K562 (cell line): ENCODE measurements at regions not wholly inside any gene's neighbourhood (a gene's known extent, or its start where the extent isn't known, plus 50 kb on each side); places are given as distances from the start of the nearest gene placed in this dataset.

Experiments
- AFF1 ChIP-seq, 2 experiments: fragments of 450-650 bp; IDR thresholded peaks; 2 replicates each; pipeline ENCODE4 v1.6.1; 2018; ENCODE audit warnings: mild to moderate bottlenecking in 2 of 2, low read depth in 1 of 2; ENCODE audit not compliant: partially characterized antibody in 2 of 2
- CBX2 ChIP-seq: fragments of 200-600 bp; sonication (generic); IDR thresholded peaks from one replicate; pipeline ENCODE4 v1.6.1; 2012; ENCODE audit warnings: mild to moderate bottlenecking, low read length, inconsistent platforms; ENCODE audit not compliant: insufficient read depth, poor library complexity, severe bottlenecking
- CBX5 ChIP-seq: IDR thresholded peaks from 2 replicates; pipeline ENCODE4 v1.6.1; 2014; ENCODE audit warnings: low read depth, borderline replicate concordance
- CSDE1 ChIP-seq, 2 experiments: fragments of 450-650 bp; IDR thresholded peaks; 2 replicates each; pipeline ENCODE4 v1.6.1; 2016; ENCODE audit warnings: mild to moderate bottlenecking in 1 of 2
- FOS ChIP-seq: IDR thresholded peaks from 3 replicates; pipeline ENCODE4 v1.6.1; 2011; ENCODE audit not compliant: insufficient read length; ENCODE audit errors: extremely low read depth
- NFYB ChIP-seq: IDR thresholded peaks from 2 replicates; pipeline ENCODE4 v1.6.1; 2011; ENCODE audit warnings: mild to moderate bottlenecking, moderate library complexity; ENCODE audit not compliant: insufficient read length; ENCODE audit errors: extremely low read depth
- PKNOX1 ChIP-seq: fragments of 450-650 bp; IDR thresholded peaks from 2 replicates; pipeline ENCODE4 v1.6.1; 2016
- ZBTB33 ChIP-seq: sonication (generic); formaldehyde crosslinking; IDR thresholded peaks from 2 replicates; pipeline ENCODE4 v1.8.1; 2023; ENCODE audit warnings: mild to moderate bottlenecking, missing genetic modification reagents
- ZNF175 ChIP-seq: fragments of 200-800 bp; sonication (Bioruptor generic); IDR thresholded peaks from 2 replicates; pipeline ENCODE4 v1.6.1; 2016; ENCODE audit warnings: low read depth, mild to moderate bottlenecking, missing genetic modification characterization, missing compliant biosample characterization
- ZNF184 ChIP-seq: sonication (generic); formaldehyde crosslinking; IDR thresholded peaks from 2 replicates; pipeline ENCODE4 v1.5.0; 2020; ENCODE audit warnings: missing genetic modification reagents
- ZNF253 ChIP-seq: fragments of 250-450 bp; sonication (Bioruptor Pico); conservative IDR thresholded peaks from 2 replicates; pipeline ENCODE4 v1.6.1; 2021; ENCODE audit warnings: mild to moderate bottlenecking
- ZNF445 ChIP-seq: fragments of 250-450 bp; sonication (Bioruptor Pico); IDR thresholded peaks from 2 replicates; pipeline ENCODE4 v1.4.0; 2020; ENCODE audit warnings: low read depth, mild to moderate bottlenecking, moderate library complexity
- TF ChIP-seq, protein P1 (sequence below), 3 experiments: fragments of 200-800 bp in 1 of 3; sonication (Bioruptor generic) in 1 of 3; sonication (generic) in 1 of 3; formaldehyde crosslinking in 1 of 3; IDR thresholded peaks; 2 replicates each; pipeline versions ENCODE4 v1.6.1 to v1.8.0; 2016 to 2022; ENCODE audit warnings: mild to moderate bottlenecking in 2 of 3, missing compliant biosample characterization in 2 of 3, missing genetic modification characterization in 2 of 3, missing genetic modification reagents in 1 of 3
- TF ChIP-seq, protein P2 (sequence below): fragments of 450-650 bp; IDR thresholded peaks from 2 replicates; pipeline ENCODE4 v1.6.1; 2016; ENCODE audit warnings: missing biosample characterization, missing genetic modification characterization

GRCh38 chr11:86182976-86183584 is 61.5 kb upstream of the EED start (continued):
- TF ChIP-seq AFF1 (IDR thresholded peaks at IDR 0.05; ENCODE audit: low read depth in 1 of 2, partially characterized antibody in 2 of 2) (peak in 1 of 2 experiments; percentile 64), FOS (peak; percentile 3), CBX5 (no peak), ZBTB33 (CRISPR knock-in tag) (no peak), NFYB (no peak), ZNF445 (CRISPR knock-in tag) (no peak), ZNF175 (CRISPR knock-in tag) (0 out of 2 replicates have a peak, but pooled peaks have one; percentile 53), PKNOX1 (peak; percentile 93), CSDE1 (IDR thresholded peaks at IDR 0.05) (no peak), ZNF253 (CRISPR knock-in tag) (no peak), ZNF184 (CRISPR knock-in tag) (no peak), CBX2 (no peak)
- TF ChIP-seq, protein P1, sequence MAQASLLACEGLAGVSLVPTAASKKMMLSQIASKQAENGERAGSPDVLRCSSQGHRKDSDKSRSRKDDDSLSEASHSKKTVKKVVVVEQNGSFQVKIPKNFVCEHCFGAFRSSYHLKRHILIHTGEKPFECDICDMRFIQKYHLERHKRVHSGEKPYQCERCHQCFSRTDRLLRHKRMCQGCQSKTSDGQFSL (CRISPR knock-in tag; IDR thresholded peaks at IDR 0.05): no peak
- TF ChIP-seq, protein P1 (tag; IDR thresholded peaks at IDR 0.05): no peak
- TF ChIP-seq, protein P2, sequence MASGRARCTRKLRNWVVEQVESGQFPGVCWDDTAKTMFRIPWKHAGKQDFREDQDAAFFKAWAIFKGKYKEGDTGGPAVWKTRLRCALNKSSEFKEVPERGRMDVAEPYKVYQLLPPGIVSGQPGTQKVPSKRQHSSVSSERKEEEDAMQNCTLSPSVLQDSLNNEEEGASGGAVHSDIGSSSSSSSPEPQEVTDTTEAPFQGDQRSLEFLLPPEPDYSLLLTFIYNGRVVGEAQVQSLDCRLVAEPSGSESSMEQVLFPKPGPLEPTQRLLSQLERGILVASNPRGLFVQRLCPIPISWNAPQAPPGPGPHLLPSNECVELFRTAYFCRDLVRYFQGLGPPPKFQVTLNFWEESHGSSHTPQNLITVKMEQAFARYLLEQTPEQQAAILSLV (tag): peak; percentile 53
